DOHH2 (cell line): ENCODE measurements at regions not wholly inside any gene's neighbourhood (a gene's known extent, or its start where the extent isn't known, plus 50 kb on each side); places are given as distances from the start of the nearest gene placed in this dataset.

Source experiments
- H3F3A ChIP-seq: fragments of 200-600 bp; sonication (generic), shearing (Covaris generic); 2 replicates; pipeline ENCODE4 v1.6.0; 2016; ENCODE audit warnings: antibody characterized with exemption, mild to moderate bottlenecking; ENCODE audit not compliant: control insufficient read depth, insufficient read depth
- H3K27ac ChIP-seq: fragments of 200-600 bp; sonication (generic); 2 replicates; pipeline ENCODE4 v1.5.1; 2014; ENCODE audit warnings: low read depth, mild to moderate bottlenecking, low read length, moderate library complexity
- H3K27me3 ChIP-seq: fragments of 200-600 bp; sonication (generic); 2 replicates; pipeline ENCODE4 v1.6.1; 2014; ENCODE audit warnings: mild to moderate bottlenecking, low read length, mixed read lengths; ENCODE audit not compliant: control insufficient read depth
- H3K36me3 ChIP-seq: fragments of 200-600 bp; sonication (generic); 2 replicates; pipeline ENCODE4 v1.6.1; 2014; ENCODE audit warnings: mild to moderate bottlenecking, low read length, moderate library complexity, mixed read lengths; ENCODE audit not compliant: control insufficient read depth
- H3K4me1 ChIP-seq: fragments of 200-600 bp; sonication (generic); 2 replicates; pipeline ENCODE4 v1.6.1; 2014; ENCODE audit warnings: mild to moderate bottlenecking, low read length, mixed read lengths; ENCODE audit not compliant: control insufficient read depth
- H3K4me2 ChIP-seq: fragments of 200-600 bp; sonication (generic); 2 replicates; pipeline ENCODE4 v1.6.0; 2014; ENCODE audit warnings: mild to moderate bottlenecking, low read length, moderate library complexity
- H3K4me3 ChIP-seq: fragments of 200-600 bp; sonication (generic); 2 replicates; pipeline ENCODE4 v1.5.1; 2014; ENCODE audit warnings: mild to moderate bottlenecking, low read length, mixed read lengths
- H3K79me2 ChIP-seq: fragments of 200-600 bp; sonication (generic); 2 replicates; pipeline ENCODE4 v1.6.1; 2014; ENCODE audit warnings: mild to moderate bottlenecking, low read length, mixed read lengths; ENCODE audit not compliant: control insufficient read depth
- H3K9me2 ChIP-seq: fragments of 200-600 bp; sonication (generic); replicated peaks from 2 replicates; pipeline ENCODE4 v1.6.1; 2014; ENCODE audit warnings: mild to moderate bottlenecking, low read length, mixed read lengths; ENCODE audit not compliant: control insufficient read depth
- H3K9me3 ChIP-seq: fragments of 200-600 bp; sonication (generic); 2 replicates; pipeline ENCODE4 v1.6.1; 2014; ENCODE audit warnings: antibody characterized with exemption, low read length, mixed read lengths; ENCODE audit not compliant: control insufficient read depth, insufficient read depth
- H4K20me1 ChIP-seq: fragments of 200-600 bp; sonication (generic); 2 replicates; pipeline ENCODE4 v1.6.0; 2014; ENCODE audit warnings: low read depth, mild to moderate bottlenecking, antibody characterized with exemption, low read length, moderate library complexity; ENCODE audit not compliant: control insufficient read depth, insufficient read depth
- CTCF ChIP-seq: fragments of 200-600 bp; sonication (generic); IDR thresholded peaks from one replicate; pipeline ENCODE4 v1.5.1; 2014; ENCODE audit warnings: antibody characterized with exemption, mild to moderate bottlenecking, low read depth, low read length; ENCODE audit not compliant: poor library complexity, severe bottlenecking
- EZH2phosphoT487 ChIP-seq: fragments of 200-600 bp; sonication (generic); IDR thresholded peaks from 2 replicates; pipeline ENCODE4 v1.6.1; 2017; ENCODE audit warnings: borderline replicate concordance, mild to moderate bottlenecking, antibody characterized with exemption, low read length, moderate library complexity, mixed read lengths

GRCh38 chr5:34583167-34583566 lies 73.0 kb upstream of the RAI14 start:
- H3K27ac ChIP-seq, result no peak overlapping the region
- H3F3A ChIP-seq, result no peaks in the 10 kb centered on the region
- H3K27me3 ChIP-seq, result no peaks in the 10 kb centered on the region
- no peaks in the 10 kb centered on the region for H3K4me1 ChIP-seq
- no peak overlapping the region for H3K4me2 ChIP-seq
- H3K9me3 ChIP-seq, result no peaks in the 10 kb centered on the region; the same call in 1 of the 2 replicates
- H4K20me1 ChIP-seq, result no peaks in the 10 kb centered on the region
- H3K36me3 ChIP-seq, result no peaks in the 10 kb centered on the region
- no peaks in the 10 kb centered on the region for H3K79me2 ChIP-seq
- H3K4me3 ChIP-seq, result no peak overlapping the region
- H3K9me2 ChIP-seq, result no peaks in the 10 kb centered on the region
- TF ChIP-seq EZH2phosphoT487 (no peak), CTCF (no peak)

- Histone ChIP-seq H3K36me3 (no peaks in the 10 kb centered on the region), H3K4me2 (no peak overlapping the region), H3K9me3 (no peaks in the 10 kb centered on the region; the same call in 1 of the 2 replicates), H3K27ac (no peak overlapping the region), H4K20me1 (no peaks in the 10 kb centered on the region), H3K9me2 (no peaks in the 10 kb centered on the region), H3K79me2 (no peaks in the 10 kb centered on the region), H3F3A (no peaks in the 10 kb centered on the region), H3K4me1 (no peaks in the 10 kb centered on the region), H3K4me3 (no peak overlapping the region), H3K27me3 (no peaks in the 10 kb centered on the region)
- TF ChIP-seq EZH2phosphoT487 (no peak), CTCF (no peak)
These were observed 72.0 kb upstream of the RAI14 start for GRCh38 chr5:34584165-34584564.

DNA sequence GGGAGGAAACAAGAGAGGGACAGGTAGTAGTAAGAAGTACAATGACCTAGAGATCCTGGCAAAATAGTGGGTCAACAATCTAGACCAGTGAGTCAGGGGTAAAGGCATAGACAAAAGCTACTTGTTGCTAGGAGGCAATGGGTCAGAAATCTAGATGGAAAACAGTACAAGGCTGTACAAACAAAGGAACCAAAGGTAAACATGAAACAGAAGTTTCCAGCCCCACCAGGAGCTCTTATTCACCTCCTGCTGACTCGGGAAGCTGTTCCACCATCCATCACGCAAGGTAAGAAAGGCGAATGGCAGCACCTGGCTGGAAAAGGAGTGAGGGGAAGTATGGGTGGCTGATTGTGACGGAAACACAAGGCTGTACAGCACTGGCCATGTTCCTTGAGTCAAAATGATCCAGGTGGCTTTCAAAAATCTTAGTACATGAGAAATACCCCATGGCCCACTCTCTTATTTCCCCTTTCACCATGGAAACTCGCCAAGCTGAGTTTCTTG lies 70.5 kb upstream of the RAI14 start:
- Histone ChIP-seq H4K20me1 (no peaks in the 10 kb centered on the region), H3K79me2 (no peaks in the 10 kb centered on the region), H3F3A (no peaks in the 10 kb centered on the region), H3K4me1 (no peaks in the 10 kb centered on the region), H3K27ac (no peak overlapping the region), H3K4me3 (no peak overlapping the region), H3K27me3 (no peaks in the 10 kb centered on the region), H3K9me2 (no peaks in the 10 kb centered on the region), H3K9me3 (no peaks in the 10 kb centered on the region; the same call in 1 of the 2 replicates), H3K4me2 (no peak overlapping the region), H3K36me3 (no peaks in the 10 kb centered on the region)
- TF ChIP-seq CTCF (no peak), EZH2phosphoT487 (no peak)
